Smooth muscle cell (in vitro differentiated cells): ENCODE measurements at regions not wholly inside any gene's neighbourhood (a gene's known extent, or its start where the extent isn't known, plus 50 kb on each side); places are given as distances from the start of the nearest gene placed in this dataset.
A peak's percentile ranks its signal among the peaks of the same experiment; 100 is the strongest.

Experiments used
- DNase-seq: peaks from one replicate; lab custom pipeline; 2025; ENCODE audit not compliant: unreplicated experiment; lab: John Stamatoyannopoulos, UW
- H2AFZ ChIP-seq: fragments of 200-600 bp; sonication (generic); 2 replicates; pipeline ENCODE4 v1.6.0; 2016; ENCODE audit warnings: antibody characterized with exemption, low read depth, mild to moderate bottlenecking
- H3F3A ChIP-seq: fragments of 200-600 bp; sonication (generic); 2 replicates; pipeline ENCODE4 v1.6.0; 2017; ENCODE audit warnings: antibody characterized with exemption, low read depth
- H3K27ac ChIP-seq: fragments of 200-600 bp; sonication (generic); 2 replicates; pipeline ENCODE4 v1.5.1; 2016; ENCODE audit warnings: low read depth, mild to moderate bottlenecking
- H3K27me3 ChIP-seq: fragments of 200-600 bp; sonication (generic); 2 replicates; pipeline ENCODE4 v1.6.1; 2016; ENCODE audit warnings: low read depth, mild to moderate bottlenecking
- H3K36me3 ChIP-seq: fragments of 200-600 bp; sonication (generic); 2 replicates; pipeline ENCODE4 v1.5.1; 2016; ENCODE audit warnings: low read depth
- H3K4me1 ChIP-seq: fragments of 200-600 bp; sonication (generic); 2 replicates; pipeline ENCODE4 v1.5.1; 2016; ENCODE audit warnings: low read depth
- H3K4me2 ChIP-seq: fragments of 200-600 bp; sonication (generic); 2 replicates; pipeline ENCODE4 v1.6.0; 2016; ENCODE audit warnings: mild to moderate bottlenecking
- H3K4me3 ChIP-seq: fragments of 200-600 bp; sonication (generic); 2 replicates; pipeline ENCODE4 v1.5.1; 2016; ENCODE audit warnings: mild to moderate bottlenecking
- H3K79me2 ChIP-seq: fragments of 200-600 bp; sonication (generic); 2 replicates; pipeline ENCODE4 v1.6.0; 2016; ENCODE audit warnings: low read depth, mild to moderate bottlenecking
- H3K9ac ChIP-seq: fragments of 200-600 bp; sonication (generic); 2 replicates; pipeline ENCODE4 v1.6.0; 2016; ENCODE audit warnings: low read depth
- H3K9me3 ChIP-seq: fragments of 200-600 bp; sonication (generic); replicated peaks from 2 replicates; pipeline ENCODE4 v1.5.1; 2016; ENCODE audit warnings: low read depth
- H4K20me1 ChIP-seq: fragments of 200-600 bp; sonication (generic); 2 replicates; pipeline ENCODE4 v1.6.0; 2016; ENCODE audit warnings: low read depth
- CTCF ChIP-seq: fragments of 200-600 bp; sonication (generic); IDR thresholded peaks from 2 replicates; pipeline ENCODE4 v1.5.1; 2017; ENCODE audit warnings: borderline replicate concordance, mild to moderate bottlenecking, antibody characterized with exemption; ENCODE audit not compliant: insufficient read depth, poor library complexity, severe bottlenecking
- WGBS: methylation state at CpG from one replicate; pipeline ENCODE4 v1.1.7; 2016; ENCODE audit warnings: low lambda C conversion rate; 5-methylcytosine and 5-hydroxymethylcytosine counted together

GRCh38 chr9:87054999-87055686, 107.8 kb upstream of the GAS1 start:
- Histone ChIP-seq H3K4me1 (no peaks in the 10 kb centered on the region), H3F3A (no peaks in the 10 kb centered on the region), H3K79me2 (no peaks in the 10 kb centered on the region), H3K9ac (no peak overlapping the region), H3K4me3 (no peak overlapping the region), H3K27ac (no peak overlapping the region), H3K36me3 (no peaks in the 10 kb centered on the region), H3K27me3 (no peaks in the 10 kb centered on the region), H3K4me2 (no peak overlapping the region), H3K9me3 (no peaks in the 10 kb centered on the region), H4K20me1 (no peaks in the 10 kb centered on the region), H2AFZ (no peak overlapping the region)
- 88% methylated on average over 2 of the region's 2 CpGs for WGBS
- no peak for DNase-seq
- no peak for TF ChIP-seq CTCF

GRCh38 chr9:87059772-87060171, 112.5 kb upstream of the GAS1 start:
- no peak overlapping the region for H3K4me2 ChIP-seq
- no peaks in the 10 kb centered on the region for H4K20me1 ChIP-seq
- no peaks in the 10 kb centered on the region for H3K27me3 ChIP-seq
- no peak for TF ChIP-seq CTCF
- H2AFZ ChIP-seq = no peak overlapping the region
- no peaks in the 10 kb centered on the region for H3F3A ChIP-seq
- no peak overlapping the region for H3K27ac ChIP-seq
- H3K79me2 ChIP-seq = no peaks in the 10 kb centered on the region
- DNase-seq = no peak
- no peaks in the 10 kb centered on the region for H3K36me3 ChIP-seq
- no peak overlapping the region for H3K4me3 ChIP-seq
- WGBS = 88% methylated on average over 2 of the region's 2 CpGs
- H3K9ac ChIP-seq = no peak overlapping the region
- H3K4me1 ChIP-seq = no peaks in the 10 kb centered on the region
- no peaks in the 10 kb centered on the region for H3K9me3 ChIP-seq

- TF ChIP-seq CTCF = no peak
- Histone ChIP-seq H3K27me3 (no peaks in the 10 kb centered on the region), H2AFZ (peak overlapping the region; percentile 29), H3K4me2 (no peak overlapping the region), H3K9ac (no peak overlapping the region), H3K9me3 (no peaks in the 10 kb centered on the region), H3K79me2 (no peaks in the 10 kb centered on the region), H3K4me1 (peaks cover 13% of the 10 kb centered on the region), H4K20me1 (no peaks in the 10 kb centered on the region), H3K4me3 (no peak overlapping the region), H3K36me3 (no peaks in the 10 kb centered on the region), H3K27ac (peak overlapping the region; percentile 22), H3F3A (peaks cover 14% of the 10 kb centered on the region)
- DNase-seq = no peak
Measured at GRCh38 chr9:87062746-87063145, 115.4 kb upstream of the GAS1 start.

- no peak overlapping the region for H3K4me3 ChIP-seq
- no peak for DNase-seq
- H3K27me3 ChIP-seq = no peaks in the 10 kb centered on the region
- H3K4me1 ChIP-seq = peaks cover 15% of the 10 kb centered on the region
- no peaks in the 10 kb centered on the region for H3K36me3 ChIP-seq
- H3K9ac ChIP-seq = no peak overlapping the region
- H4K20me1 ChIP-seq = no peaks in the 10 kb centered on the region
- no peaks in the 10 kb centered on the region for H3K9me3 ChIP-seq
- TF ChIP-seq CTCF = no peak
- peaks cover 18% of the 10 kb centered on the region for H3F3A ChIP-seq
- no peaks in the 10 kb centered on the region for H3K79me2 ChIP-seq
- peak overlapping the region; percentile 29 for H2AFZ ChIP-seq
- H3K4me2 ChIP-seq = peak overlapping the region; percentile 16
- peak overlapping the region; percentile 22 for H3K27ac ChIP-seq
- 93% methylated on average over 3 of the region's 3 CpGs for WGBS
Measured at GRCh38 chr9:87063246-87063645, 115.9 kb upstream of the GAS1 start.
